Panc1 (cell line): ENCODE measurements at regions not wholly inside any gene's neighbourhood (a gene's known extent, or its start where the extent isn't known, plus 50 kb on each side); places are given as distances from the start of the nearest gene placed in this dataset.

Experiments used
- ATAC-seq: fragments of 200-7000 bp; cut with Tn5 transposase; 2 replicates; pipeline ENCODE4 v1.9.1; 2020; ENCODE audit warnings: mild to moderate bottlenecking, moderate library complexity
- BruUV-seq: library from RNA; stranded (reverse); fragments of 400-500 nt; replicated peaks from 2 replicates; lab custom pipeline; 2021; lab: Mats Ljungman, UMichigan
- CTCF ChIA-PET: fragments of 300-600 bp; sonication (Branson Sonifier 250); formaldehyde crosslinking; loops from one replicate; lab custom pipeline; 2022; ENCODE audit warnings: antibody characterized with exemption; lab: Charles Lee
- POLR2A ChIA-PET: fragments of 300-600 bp; sonication (Branson Sonifier 250); formaldehyde crosslinking; loops from one replicate; lab custom pipeline; 2022; ENCODE audit warnings: antibody characterized with exemption; lab: Charles Lee
- DNase-seq: peaks from one replicate; pipeline ENCODE4 v3.0.0-alpha.2; 2010; ENCODE audit warnings: low read depth, low spot score
- H3K27ac ChIP-seq: 2 replicates; pipeline ENCODE4 v1.5.1; 2011; ENCODE audit warnings: mild to moderate bottlenecking, low read length, inconsistent platforms
- H3K27me3 ChIP-seq: fragments of 200-500 bp; sonication (Bioruptor generic); 2 replicates; pipeline ENCODE4 v1.6.0; 2014; ENCODE audit warnings: low read length, inconsistent platforms; ENCODE audit not compliant: control insufficient read depth, insufficient read depth
- H3K36me3 ChIP-seq: fragments of 200-500 bp; sonication (Bioruptor generic); 2 replicates; pipeline ENCODE4 v1.5.1; 2014; ENCODE audit warnings: inconsistent platforms, mild to moderate bottlenecking, low read length, moderate library complexity; ENCODE audit not compliant: control insufficient read depth, insufficient read depth
- H3K4me1 ChIP-seq: 2 replicates; pipeline ENCODE4 v1.5.1; 2011; ENCODE audit warnings: inconsistent platforms, mild to moderate bottlenecking, low read length, moderate library complexity; ENCODE audit not compliant: control insufficient read depth, insufficient read depth
- H3K4me3 ChIP-seq, 2 experiments: 2 replicates each; pipeline ENCODE4 v1.5.1; 2011 to 2012; ENCODE audit warnings: low read depth in 2 of 2, low read length in 2 of 2, mild to moderate bottlenecking in 2 of 2, inconsistent platforms in 1 of 2, moderate library complexity in 1 of 2
- H3K9me3 ChIP-seq: fragments of 200-500 bp; sonication (Bioruptor generic); 2 replicates; pipeline ENCODE4 v1.5.1; 2014; ENCODE audit warnings: low read depth, mild to moderate bottlenecking, inconsistent platforms, low read length, moderate library complexity; ENCODE audit not compliant: control insufficient read depth, insufficient read depth
- CTCF ChIP-seq: fragments of 450-650 bp; IDR thresholded peaks from 2 replicates; pipeline ENCODE4 v1.5.1; 2017; ENCODE audit warnings: mild to moderate bottlenecking
- POLR2AphosphoS5 ChIP-seq: IDR thresholded peaks from 2 replicates; pipeline ENCODE4 v1.6.1; 2012; ENCODE audit warnings: mild to moderate bottlenecking, low read depth, low read length, moderate library complexity
- SIN3A ChIP-seq: IDR thresholded peaks from 2 replicates; pipeline ENCODE4 v1.6.1; 2012; ENCODE audit warnings: low read depth, mild to moderate bottlenecking, low read length, moderate library complexity, borderline replicate concordance; ENCODE audit not compliant: insufficient read depth
- TCF7L2 ChIP-seq: IDR thresholded peaks from 2 replicates; pipeline ENCODE4 v1.6.1; 2011; ENCODE audit warnings: mild to moderate bottlenecking, low read depth, low read length, inconsistent platforms
- in situ Hi-C: cut with HindIII; loops from 2 replicates; pipeline ENCODE4 v1.10.0; 2016; ENCODE audit warnings: low sequenced_read_pairs, low pct_unique_long_range_greater_than_20kb
- intact Hi-C: fragments of 100-400 bp; cut with micrococcal nuclease; formaldehyde crosslinking; loops from one replicate; pipeline ENCODE4 v1.10.0; 2022; ENCODE audit not compliant: unreplicated experiment
- TF ChIP-seq, protein P1 (sequence below), 2 experiments: IDR thresholded peaks; 2 replicates each; pipeline ENCODE4 v1.6.1; 2011 to 2012; ENCODE audit warnings: low read depth in 2 of 2, control low read depth in 1 of 2, low read length in 1 of 2, mild to moderate bottlenecking in 1 of 2, moderate library complexity in 1 of 2; ENCODE audit not compliant: insufficient read depth in 1 of 2

DNA sequence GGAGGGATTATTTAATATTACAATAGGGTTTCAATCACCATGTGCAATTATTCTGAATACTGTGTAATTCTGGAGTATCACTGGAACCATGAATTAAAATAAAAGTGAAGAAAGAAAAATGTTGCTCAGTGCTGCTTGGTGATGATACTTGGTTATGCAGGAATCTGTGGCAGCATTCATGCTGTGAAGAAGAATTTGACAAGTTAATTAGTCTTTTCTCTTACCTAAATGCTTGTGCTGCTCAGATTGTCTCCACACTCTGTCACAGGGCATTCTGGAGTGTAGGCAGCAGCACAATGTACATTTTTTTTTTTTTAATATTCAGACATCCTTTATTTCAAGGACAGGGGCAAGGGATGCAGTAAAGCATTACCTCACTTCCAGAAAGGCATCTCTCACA lies 749.3 kb upstream of the CADM2 start:
- Histone ChIP-seq H3K27me3 (no peaks in the 10 kb centered on the region), H3K4me3 (no peak overlapping the region), H3K9me3 (no peaks in the 10 kb centered on the region), H3K4me1 (no peaks in the 10 kb centered on the region), H3K27ac (no peak overlapping the region), H3K36me3 (no peaks in the 10 kb centered on the region)
- ChIA-PET CTCF (no interaction called here), POLR2A (no interaction called here)
- no peak for ATAC-seq
- DNase-seq, result no peak
- TF ChIP-seq CTCF (no peak), SIN3A (no peak), TCF7L2 (no peak), POLR2AphosphoS5 (no peak)
- TF ChIP-seq, protein P1, sequence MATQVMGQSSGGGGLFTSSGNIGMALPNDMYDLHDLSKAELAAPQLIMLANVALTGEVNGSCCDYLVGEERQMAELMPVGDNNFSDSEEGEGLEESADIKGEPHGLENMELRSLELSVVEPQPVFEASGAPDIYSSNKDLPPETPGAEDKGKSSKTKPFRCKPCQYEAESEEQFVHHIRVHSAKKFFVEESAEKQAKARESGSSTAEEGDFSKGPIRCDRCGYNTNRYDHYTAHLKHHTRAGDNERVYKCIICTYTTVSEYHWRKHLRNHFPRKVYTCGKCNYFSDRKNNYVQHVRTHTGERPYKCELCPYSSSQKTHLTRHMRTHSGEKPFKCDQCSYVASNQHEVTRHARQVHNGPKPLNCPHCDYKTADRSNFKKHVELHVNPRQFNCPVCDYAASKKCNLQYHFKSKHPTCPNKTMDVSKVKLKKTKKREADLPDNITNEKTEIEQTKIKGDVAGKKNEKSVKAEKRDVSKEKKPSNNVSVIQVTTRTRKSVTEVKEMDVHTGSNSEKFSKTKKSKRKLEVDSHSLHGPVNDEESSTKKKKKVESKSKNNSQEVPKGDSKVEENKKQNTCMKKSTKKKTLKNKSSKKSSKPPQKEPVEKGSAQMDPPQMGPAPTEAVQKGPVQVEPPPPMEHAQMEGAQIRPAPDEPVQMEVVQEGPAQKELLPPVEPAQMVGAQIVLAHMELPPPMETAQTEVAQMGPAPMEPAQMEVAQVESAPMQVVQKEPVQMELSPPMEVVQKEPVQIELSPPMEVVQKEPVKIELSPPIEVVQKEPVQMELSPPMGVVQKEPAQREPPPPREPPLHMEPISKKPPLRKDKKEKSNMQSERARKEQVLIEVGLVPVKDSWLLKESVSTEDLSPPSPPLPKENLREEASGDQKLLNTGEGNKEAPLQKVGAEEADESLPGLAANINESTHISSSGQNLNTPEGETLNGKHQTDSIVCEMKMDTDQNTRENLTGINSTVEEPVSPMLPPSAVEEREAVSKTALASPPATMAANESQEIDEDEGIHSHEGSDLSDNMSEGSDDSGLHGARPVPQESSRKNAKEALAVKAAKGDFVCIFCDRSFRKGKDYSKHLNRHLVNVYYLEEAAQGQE (IDR thresholded peaks at IDR 0.05; ENCODE audit: insufficient read depth in 1 of 2, low read depth in 2 of 2, low read length in 1 of 2), result no peak
- no TSS peak for BruUV-seq
- intact Hi-C loops (no loop called here), in situ Hi-C loops (no loop called here)

DNA sequence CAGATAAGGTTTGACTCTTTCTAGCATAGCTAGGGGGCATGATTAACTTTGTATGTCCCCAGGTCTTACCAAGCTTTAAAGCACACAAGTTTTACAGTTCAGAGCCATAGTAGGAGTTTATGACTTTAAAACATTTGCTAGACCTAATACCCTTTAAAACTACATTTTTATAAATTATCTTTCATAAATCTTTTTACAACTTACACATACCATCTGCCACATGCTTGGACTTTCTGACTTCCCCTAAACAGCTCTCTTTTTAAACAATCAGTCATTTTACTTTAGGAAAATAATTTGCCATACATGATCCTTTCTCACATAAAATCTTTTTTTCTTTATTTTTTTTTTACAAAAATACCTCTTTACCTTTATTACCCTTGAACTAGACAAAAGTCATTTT lies 735.3 kb upstream of the CADM2 start:
- H3K27me3 ChIP-seq, result no peaks in the 10 kb centered on the region
- TF ChIP-seq, protein P1 (IDR thresholded peaks at IDR 0.05; ENCODE audit: insufficient read depth in 1 of 2, low read depth in 2 of 2, low read length in 1 of 2), result no peak
- TF ChIP-seq SIN3A (no peak), POLR2AphosphoS5 (no peak), CTCF (no peak), TCF7L2 (no peak)
- peaks cover 7% of the 10 kb centered on the region; the same call in 1 of the 2 replicates for H3K9me3 ChIP-seq
- H3K36me3 ChIP-seq, result no peaks in the 10 kb centered on the region
- ChIA-PET POLR2A (interaction anchor here (0.7 kb wide), 1 partner anchor 271 kb away, joined by 3 read pairs; no protein-coding TSS in a partner anchor), CTCF (no interaction called here)
- BruUV-seq, result no TSS peak
- no peaks in the 10 kb centered on the region for H3K4me1 ChIP-seq
- DNase-seq, result no peak
- ATAC-seq, result no peak
- intact Hi-C loops, result no loop called here
- no peak overlapping the region for H3K27ac ChIP-seq
- in situ Hi-C loops, result no loop called here
- H3K4me3 ChIP-seq, result no peak overlapping the region
